H9 (cell line): ENCODE measurements at regions not wholly inside any gene's neighbourhood (a gene's known extent, or its start where the extent isn't known, plus 50 kb on each side); places are given as distances from the start of the nearest gene placed in this dataset.

Experiments used
- DNase-seq: peaks from one replicate; pipeline ENCODE4 v3.0.0-alpha.2; 2017
- H2AFZ ChIP-seq: one replicate; pipeline ENCODE4 v1.6.1; 2013; ENCODE audit warnings: mild to moderate bottlenecking, low read length, control low read depth, moderate library complexity
- H2AK5ac ChIP-seq: 2 replicates; pipeline ENCODE4 v1.6.1; 2013; ENCODE audit warnings: low read length, control low read depth, mixed read lengths; ENCODE audit not compliant: insufficient read length
- H2BK120ac ChIP-seq: one replicate; pipeline ENCODE4 v1.6.1; 2013; ENCODE audit warnings: low read depth, mild to moderate bottlenecking, low read length, control low read depth, inconsistent platforms; ENCODE audit not compliant: poor library complexity, severe bottlenecking
- H2BK12ac ChIP-seq: 2 replicates; pipeline ENCODE4 v1.6.1; 2013; ENCODE audit warnings: low read length, control low read depth, mixed read lengths, low read depth; ENCODE audit not compliant: insufficient read length
- H2BK15ac ChIP-seq: 2 replicates; pipeline ENCODE4 v1.6.1; 2013; ENCODE audit warnings: low read depth, low read length, control low read depth
- H2BK20ac ChIP-seq: one replicate; pipeline ENCODE4 v1.6.1; 2013; ENCODE audit warnings: low read depth, mild to moderate bottlenecking, low read length, control low read depth, inconsistent platforms; ENCODE audit not compliant: poor library complexity, severe bottlenecking
- H2BK5ac ChIP-seq: 2 replicates; pipeline ENCODE4 v1.6.1; 2013; ENCODE audit warnings: low read length, control low read depth, mixed read lengths; ENCODE audit not compliant: insufficient read length
- H3K14ac ChIP-seq: 2 replicates; pipeline ENCODE4 v1.6.1; 2013; ENCODE audit warnings: low read length, control low read depth; ENCODE audit not compliant: insufficient read depth
- H3K18ac ChIP-seq: 2 replicates; pipeline ENCODE4 v1.6.1; 2013; ENCODE audit warnings: low read depth, mild to moderate bottlenecking, mixed read lengths, low read length, control low read depth; ENCODE audit not compliant: insufficient read length
- H3K23ac ChIP-seq: 2 replicates; pipeline ENCODE4 v1.6.1; 2013; ENCODE audit warnings: low read length, control low read depth, mixed read lengths, low read depth; ENCODE audit not compliant: insufficient read length
- H3K23me2 ChIP-seq: 2 replicates; pipeline ENCODE4 v1.6.1; 2013; ENCODE audit warnings: low read depth, mild to moderate bottlenecking, mixed read lengths, low read length, control low read depth; ENCODE audit not compliant: insufficient read length, poor library complexity, severe bottlenecking
- H3K27ac ChIP-seq: 2 replicates; pipeline ENCODE4 v1.5.1; 2013; ENCODE audit warnings: low read length, control low read depth, mixed read lengths, low read depth; ENCODE audit not compliant: insufficient read length
- H3K27me3 ChIP-seq: 2 replicates; pipeline ENCODE4 v1.6.1; 2013; ENCODE audit warnings: low read length, control low read depth, inconsistent platforms; ENCODE audit not compliant: insufficient read depth
- H3K4ac ChIP-seq: 2 replicates; pipeline ENCODE4 v1.6.1; 2013; ENCODE audit warnings: low read depth, mild to moderate bottlenecking, control low read depth, inconsistent platforms, low read length, moderate library complexity
- H3K4me1 ChIP-seq: 2 replicates; pipeline ENCODE4 v1.6.1; 2013; ENCODE audit warnings: low read length, control low read depth, inconsistent platforms; ENCODE audit not compliant: insufficient read depth
- H3K4me2 ChIP-seq: 2 replicates; pipeline ENCODE4 v1.6.1; 2013; ENCODE audit warnings: low read length, control low read depth, mixed read lengths; ENCODE audit not compliant: insufficient read length, insufficient read depth
- H3K56ac ChIP-seq: 2 replicates; pipeline ENCODE4 v1.6.1; 2013; ENCODE audit warnings: low read depth, mild to moderate bottlenecking, mixed read lengths, low read length, control low read depth; ENCODE audit not compliant: insufficient read length
- H3K79me1 ChIP-seq: 2 replicates; pipeline ENCODE4 v1.6.1; 2013; ENCODE audit warnings: low read depth, mild to moderate bottlenecking, moderate library complexity, low read length, control low read depth, inconsistent platforms; ENCODE audit not compliant: insufficient read depth, poor library complexity, severe bottlenecking
- H3K79me2 ChIP-seq: 2 replicates; pipeline ENCODE4 v1.6.1; 2013; ENCODE audit warnings: low read length, control low read depth, inconsistent platforms; ENCODE audit not compliant: insufficient read depth
- H3K9ac ChIP-seq: 2 replicates; pipeline ENCODE4 v1.6.1; 2013; ENCODE audit warnings: low read length, control low read depth, mixed read lengths; ENCODE audit not compliant: insufficient read length; ENCODE audit errors: extremely low read depth
- H3K9me3 ChIP-seq: one replicate; pipeline ENCODE4 v1.6.1; 2013; ENCODE audit warnings: low read depth, low read length, inconsistent platforms; ENCODE audit not compliant: control insufficient read depth
- H3T11ph ChIP-seq: one replicate; pipeline ENCODE4 v1.6.1; 2013; ENCODE audit warnings: mild to moderate bottlenecking, low read length, control low read depth, inconsistent platforms
- H4K20me1 ChIP-seq: one replicate; pipeline ENCODE4 v1.6.1; 2013; ENCODE audit not compliant: control insufficient read depth, insufficient read length, insufficient read depth
- H4K5ac ChIP-seq: 2 replicates; pipeline ENCODE4 v1.6.1; 2013; ENCODE audit warnings: low read depth, mild to moderate bottlenecking, mixed read lengths, low read length, control low read depth; ENCODE audit not compliant: insufficient read length
- H4K8ac ChIP-seq: replicated peaks from 2 replicates; pipeline ENCODE4 v1.6.1; 2013; ENCODE audit warnings: low read length, control low read depth, mixed read lengths, low read depth; ENCODE audit not compliant: insufficient read length
- H4K91ac ChIP-seq: 2 replicates; pipeline ENCODE4 v1.6.1; 2013; ENCODE audit warnings: low read depth, mild to moderate bottlenecking, moderate library complexity, mixed read lengths, low read length, control low read depth; ENCODE audit not compliant: insufficient read length
- H3K27ac Mint-ChIP-seq, 3 experiments: 2 replicates in 2 of 3; 3 replicates in 1 of 3; pipeline ENCODE4 v1.8.0; 2020 to 2021; ENCODE audit warnings: mixed read lengths in 3 of 3, mild to moderate bottlenecking in 1 of 3, moderate library complexity in 1 of 3
- H3K27me3 Mint-ChIP-seq: 2 replicates; pipeline ENCODE4 v1.8.0; 2021; ENCODE audit warnings: low read depth, mild to moderate bottlenecking, moderate library complexity, mixed read lengths
- H3K36me3 Mint-ChIP-seq, 3 experiments: 2 replicates in 2 of 3; 3 replicates in 1 of 3; pipeline ENCODE4 v1.8.0; 2020 to 2021; ENCODE audit warnings: low read depth in 3 of 3, mixed read lengths in 3 of 3; ENCODE audit not compliant: insufficient read depth in 1 of 3
- H3K4me1 Mint-ChIP-seq, 2 experiments: 2 replicates each; pipeline ENCODE4 v1.8.0; 2020; ENCODE audit warnings: mixed read lengths in 2 of 2
- H3K4me3 Mint-ChIP-seq, 2 experiments: 2 replicates in 1 of 2; 3 replicates in 1 of 2; pipeline ENCODE4 v1.8.0; 2020 to 2021; ENCODE audit warnings: mild to moderate bottlenecking in 2 of 2, mixed read lengths in 2 of 2, moderate library complexity in 1 of 2
- H3K9me3 Mint-ChIP-seq, 2 experiments: 2 replicates in 1 of 2; 3 replicates in 1 of 2; pipeline ENCODE4 v1.8.0; 2020; ENCODE audit warnings: mild to moderate bottlenecking in 2 of 2, mixed read lengths in 2 of 2, moderate library complexity in 1 of 2
- CTCF ChIP-seq: fragments of 200-600 bp; sonication (generic); conservative IDR thresholded peaks from 3 replicates; pipeline ENCODE4 v1.8.0; 2021; ENCODE audit warnings: antibody characterized with exemption, mild to moderate bottlenecking
- WGBS: extraction: QIAGEN DNeasy Blood & Tissue Kit; methylation state at CpG from one replicate; pipeline ENCODE4 v1.1.7; 2013; ENCODE audit warnings: missing lambda C conversion rate, low lambda C conversion rate, mixed read lengths; ENCODE audit not compliant: insufficient read length; ENCODE audit errors: extremely low coverage; 5-methylcytosine and 5-hydroxymethylcytosine counted together

GRCh38 chr3:106227068-106227467 lies 358.3 kb upstream of the CBLB start:
- H3K79me1 ChIP-seq = no peaks in the 10 kb centered on the region
- H3K23ac ChIP-seq = no peak overlapping the region
- H3K4me3 Mint-ChIP-seq = no peak overlapping the region

More at GRCh38 chr3:106227068-106227467, 358.3 kb upstream of the CBLB start:
- Histone ChIP-seq H3K4me1 (no peaks in the 10 kb centered on the region), H3K4me2 (no peak overlapping the region), H3K9me3 (no peaks in the 10 kb centered on the region), H3K27ac (no peak overlapping the region), H2BK120ac (no peak overlapping the region), H3K18ac (no peak overlapping the region), H2AK5ac (no peak overlapping the region), H3T11ph (no peak overlapping the region), H3K23me2 (no peaks in the 10 kb centered on the region), H3K9ac (no peak overlapping the region), H3K79me2 (no peaks in the 10 kb centered on the region), H3K56ac (no peak overlapping the region), H4K20me1 (no peaks in the 10 kb centered on the region), H4K8ac (no peak overlapping the region), H2BK12ac (no peak overlapping the region), H3K27me3 (no peaks in the 10 kb centered on the region), H3K14ac (no peak overlapping the region), H2AFZ (no peak overlapping the region), H4K91ac (no peak overlapping the region), H2BK15ac (no peak overlapping the region), H4K5ac (no peak overlapping the region), H2BK20ac (no peak overlapping the region), H3K4ac (no peak overlapping the region), H2BK5ac (no peak overlapping the region)
- Mint-ChIP-seq H3K4me1 (no peaks in the 10 kb centered on the region), H3K27me3 (no peaks in the 10 kb centered on the region), H3K9me3 (peaks cover 5 to 17% of the 10 kb centered on the region in 2 experiments; a peak in 4 of 5 replicates), H3K36me3 (peaks cover 6 to 14% (median 10%) of the 10 kb centered on the region in 3 experiments; a peak in 6 of 7 replicates), H3K27ac (no peak overlapping the region)
- no CpG with 5 or more reads among the region's 3 CpGs for WGBS
- no peak for TF ChIP-seq CTCF
- DNase-seq = no peak
